H9 (cell line): ENCODE measurements at regions not wholly inside any gene's neighbourhood (a gene's known extent, or its start where the extent isn't known, plus 50 kb on each side); places are given as distances from the start of the nearest gene placed in this dataset.

Experiments used
- DNase-seq: peaks from one replicate; pipeline ENCODE4 v3.0.0-alpha.2; 2017
- H2AFZ ChIP-seq: one replicate; pipeline ENCODE4 v1.6.1; 2013; ENCODE audit warnings: mild to moderate bottlenecking, low read length, control low read depth, moderate library complexity
- H2AK5ac ChIP-seq: 2 replicates; pipeline ENCODE4 v1.6.1; 2013; ENCODE audit warnings: low read length, control low read depth, mixed read lengths; ENCODE audit not compliant: insufficient read length
- H2BK120ac ChIP-seq: one replicate; pipeline ENCODE4 v1.6.1; 2013; ENCODE audit warnings: low read depth, mild to moderate bottlenecking, low read length, control low read depth, inconsistent platforms; ENCODE audit not compliant: poor library complexity, severe bottlenecking
- H2BK12ac ChIP-seq: 2 replicates; pipeline ENCODE4 v1.6.1; 2013; ENCODE audit warnings: low read length, control low read depth, mixed read lengths, low read depth; ENCODE audit not compliant: insufficient read length
- H2BK15ac ChIP-seq: 2 replicates; pipeline ENCODE4 v1.6.1; 2013; ENCODE audit warnings: low read depth, low read length, control low read depth
- H2BK20ac ChIP-seq: one replicate; pipeline ENCODE4 v1.6.1; 2013; ENCODE audit warnings: low read depth, mild to moderate bottlenecking, low read length, control low read depth, inconsistent platforms; ENCODE audit not compliant: poor library complexity, severe bottlenecking
- H2BK5ac ChIP-seq: 2 replicates; pipeline ENCODE4 v1.6.1; 2013; ENCODE audit warnings: low read length, control low read depth, mixed read lengths; ENCODE audit not compliant: insufficient read length
- H3K14ac ChIP-seq: 2 replicates; pipeline ENCODE4 v1.6.1; 2013; ENCODE audit warnings: low read length, control low read depth; ENCODE audit not compliant: insufficient read depth
- H3K18ac ChIP-seq: 2 replicates; pipeline ENCODE4 v1.6.1; 2013; ENCODE audit warnings: low read depth, mild to moderate bottlenecking, mixed read lengths, low read length, control low read depth; ENCODE audit not compliant: insufficient read length
- H3K23ac ChIP-seq: 2 replicates; pipeline ENCODE4 v1.6.1; 2013; ENCODE audit warnings: low read length, control low read depth, mixed read lengths, low read depth; ENCODE audit not compliant: insufficient read length
- H3K23me2 ChIP-seq: 2 replicates; pipeline ENCODE4 v1.6.1; 2013; ENCODE audit warnings: low read depth, mild to moderate bottlenecking, mixed read lengths, low read length, control low read depth; ENCODE audit not compliant: insufficient read length, poor library complexity, severe bottlenecking
- H3K27ac ChIP-seq: 2 replicates; pipeline ENCODE4 v1.5.1; 2013; ENCODE audit warnings: low read length, control low read depth, mixed read lengths, low read depth; ENCODE audit not compliant: insufficient read length
- H3K27me3 ChIP-seq: 2 replicates; pipeline ENCODE4 v1.6.1; 2013; ENCODE audit warnings: low read length, control low read depth, inconsistent platforms; ENCODE audit not compliant: insufficient read depth
- H3K4ac ChIP-seq: 2 replicates; pipeline ENCODE4 v1.6.1; 2013; ENCODE audit warnings: low read depth, mild to moderate bottlenecking, control low read depth, inconsistent platforms, low read length, moderate library complexity
- H3K4me1 ChIP-seq: 2 replicates; pipeline ENCODE4 v1.6.1; 2013; ENCODE audit warnings: low read length, control low read depth, inconsistent platforms; ENCODE audit not compliant: insufficient read depth
- H3K4me2 ChIP-seq: 2 replicates; pipeline ENCODE4 v1.6.1; 2013; ENCODE audit warnings: low read length, control low read depth, mixed read lengths; ENCODE audit not compliant: insufficient read length, insufficient read depth
- H3K56ac ChIP-seq: 2 replicates; pipeline ENCODE4 v1.6.1; 2013; ENCODE audit warnings: low read depth, mild to moderate bottlenecking, mixed read lengths, low read length, control low read depth; ENCODE audit not compliant: insufficient read length
- H3K79me1 ChIP-seq: 2 replicates; pipeline ENCODE4 v1.6.1; 2013; ENCODE audit warnings: low read depth, mild to moderate bottlenecking, moderate library complexity, low read length, control low read depth, inconsistent platforms; ENCODE audit not compliant: insufficient read depth, poor library complexity, severe bottlenecking
- H3K79me2 ChIP-seq: 2 replicates; pipeline ENCODE4 v1.6.1; 2013; ENCODE audit warnings: low read length, control low read depth, inconsistent platforms; ENCODE audit not compliant: insufficient read depth
- H3K9ac ChIP-seq: 2 replicates; pipeline ENCODE4 v1.6.1; 2013; ENCODE audit warnings: low read length, control low read depth, mixed read lengths; ENCODE audit not compliant: insufficient read length; ENCODE audit errors: extremely low read depth
- H3K9me3 ChIP-seq: one replicate; pipeline ENCODE4 v1.6.1; 2013; ENCODE audit warnings: low read depth, low read length, inconsistent platforms; ENCODE audit not compliant: control insufficient read depth
- H3T11ph ChIP-seq: one replicate; pipeline ENCODE4 v1.6.1; 2013; ENCODE audit warnings: mild to moderate bottlenecking, low read length, control low read depth, inconsistent platforms
- H4K20me1 ChIP-seq: one replicate; pipeline ENCODE4 v1.6.1; 2013; ENCODE audit not compliant: control insufficient read depth, insufficient read length, insufficient read depth
- H4K5ac ChIP-seq: 2 replicates; pipeline ENCODE4 v1.6.1; 2013; ENCODE audit warnings: low read depth, mild to moderate bottlenecking, mixed read lengths, low read length, control low read depth; ENCODE audit not compliant: insufficient read length
- H4K8ac ChIP-seq: replicated peaks from 2 replicates; pipeline ENCODE4 v1.6.1; 2013; ENCODE audit warnings: low read length, control low read depth, mixed read lengths, low read depth; ENCODE audit not compliant: insufficient read length
- H4K91ac ChIP-seq: 2 replicates; pipeline ENCODE4 v1.6.1; 2013; ENCODE audit warnings: low read depth, mild to moderate bottlenecking, moderate library complexity, mixed read lengths, low read length, control low read depth; ENCODE audit not compliant: insufficient read length
- H3K27ac Mint-ChIP-seq, 3 experiments: 2 replicates in 2 of 3; 3 replicates in 1 of 3; pipeline ENCODE4 v1.8.0; 2020 to 2021; ENCODE audit warnings: mixed read lengths in 3 of 3, mild to moderate bottlenecking in 1 of 3, moderate library complexity in 1 of 3
- H3K27me3 Mint-ChIP-seq: 2 replicates; pipeline ENCODE4 v1.8.0; 2021; ENCODE audit warnings: low read depth, mild to moderate bottlenecking, moderate library complexity, mixed read lengths
- H3K36me3 Mint-ChIP-seq, 3 experiments: 2 replicates in 2 of 3; 3 replicates in 1 of 3; pipeline ENCODE4 v1.8.0; 2020 to 2021; ENCODE audit warnings: low read depth in 3 of 3, mixed read lengths in 3 of 3; ENCODE audit not compliant: insufficient read depth in 1 of 3
- H3K4me1 Mint-ChIP-seq, 2 experiments: 2 replicates each; pipeline ENCODE4 v1.8.0; 2020; ENCODE audit warnings: mixed read lengths in 2 of 2
- H3K4me3 Mint-ChIP-seq, 2 experiments: 2 replicates in 1 of 2; 3 replicates in 1 of 2; pipeline ENCODE4 v1.8.0; 2020 to 2021; ENCODE audit warnings: mild to moderate bottlenecking in 2 of 2, mixed read lengths in 2 of 2, moderate library complexity in 1 of 2
- H3K9me3 Mint-ChIP-seq, 2 experiments: 2 replicates in 1 of 2; 3 replicates in 1 of 2; pipeline ENCODE4 v1.8.0; 2020; ENCODE audit warnings: mild to moderate bottlenecking in 2 of 2, mixed read lengths in 2 of 2, moderate library complexity in 1 of 2
- WGBS: extraction: QIAGEN DNeasy Blood & Tissue Kit; methylation state at CpG from one replicate; pipeline ENCODE4 v1.1.7; 2013; ENCODE audit warnings: missing lambda C conversion rate, low lambda C conversion rate, mixed read lengths; ENCODE audit not compliant: insufficient read length; ENCODE audit errors: extremely low coverage; 5-methylcytosine and 5-hydroxymethylcytosine counted together
- TF ChIP-seq, protein P1 (sequence below): fragments of 200-600 bp; sonication (generic); conservative IDR thresholded peaks from 3 replicates; pipeline ENCODE4 v1.8.0; 2021; ENCODE audit warnings: antibody characterized with exemption, mild to moderate bottlenecking

DNA sequence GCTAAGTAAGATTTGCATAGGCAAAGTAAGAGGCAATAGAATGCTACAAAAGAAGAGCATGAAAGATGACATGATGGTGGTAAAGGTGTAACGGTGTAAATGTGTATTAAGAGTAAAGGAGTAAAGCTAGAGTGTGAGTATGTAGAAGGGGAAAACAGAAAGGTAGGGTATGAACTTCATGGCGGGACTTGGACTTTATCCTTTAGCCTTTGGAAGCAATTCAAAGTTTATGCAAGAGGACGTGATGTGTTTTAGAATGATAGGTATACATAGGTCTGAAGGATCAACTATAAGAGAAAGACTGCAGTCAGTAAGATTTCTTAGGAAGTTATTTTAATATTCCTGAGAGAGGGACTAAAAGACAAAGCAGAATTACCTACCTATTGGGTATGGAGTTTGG, 358.0 kb upstream of the FAT3 start:
- Histone ChIP-seq H3K4me2 (no peak overlapping the region), H2BK5ac (no peak overlapping the region), H2BK120ac (no peak overlapping the region), H2AFZ (no peak overlapping the region), H3T11ph (no peak overlapping the region), H3K27ac (no peak overlapping the region), H4K8ac (no peak overlapping the region), H3K23me2 (no peaks in the 10 kb centered on the region), H4K20me1 (no peaks in the 10 kb centered on the region), H2AK5ac (no peak overlapping the region), H3K14ac (no peak overlapping the region), H3K18ac (no peak overlapping the region), H3K27me3 (no peaks in the 10 kb centered on the region), H4K5ac (no peak overlapping the region), H3K4ac (no peak overlapping the region), H4K91ac (no peak overlapping the region), H3K79me2 (no peaks in the 10 kb centered on the region), H3K23ac (no peak overlapping the region), H3K56ac (no peak overlapping the region), H2BK15ac (no peak overlapping the region), H3K79me1 (no peaks in the 10 kb centered on the region), H3K9me3 (no peaks in the 10 kb centered on the region), H2BK20ac (no peak overlapping the region), H3K9ac (no peak overlapping the region), H3K4me1 (peaks cover 4% of the 10 kb centered on the region), H2BK12ac (no peak overlapping the region)
- WGBS = 67% methylated on average over 1 of the region's 3 CpGs
- no peak overlapping the region for H3K27ac Mint-ChIP-seq
- H3K4me1 Mint-ChIP-seq = peaks cover 4 to 9% of the 10 kb centered on the region in 2 experiments
- no peak for DNase-seq
- no peaks in the 10 kb centered on the region for H3K27me3 Mint-ChIP-seq
- no peaks in the 10 kb centered on the region for H3K36me3 Mint-ChIP-seq
- no peaks in the 10 kb centered on the region for H3K9me3 Mint-ChIP-seq
- no peak overlapping the region for H3K4me3 Mint-ChIP-seq
- TF ChIP-seq, protein P1, sequence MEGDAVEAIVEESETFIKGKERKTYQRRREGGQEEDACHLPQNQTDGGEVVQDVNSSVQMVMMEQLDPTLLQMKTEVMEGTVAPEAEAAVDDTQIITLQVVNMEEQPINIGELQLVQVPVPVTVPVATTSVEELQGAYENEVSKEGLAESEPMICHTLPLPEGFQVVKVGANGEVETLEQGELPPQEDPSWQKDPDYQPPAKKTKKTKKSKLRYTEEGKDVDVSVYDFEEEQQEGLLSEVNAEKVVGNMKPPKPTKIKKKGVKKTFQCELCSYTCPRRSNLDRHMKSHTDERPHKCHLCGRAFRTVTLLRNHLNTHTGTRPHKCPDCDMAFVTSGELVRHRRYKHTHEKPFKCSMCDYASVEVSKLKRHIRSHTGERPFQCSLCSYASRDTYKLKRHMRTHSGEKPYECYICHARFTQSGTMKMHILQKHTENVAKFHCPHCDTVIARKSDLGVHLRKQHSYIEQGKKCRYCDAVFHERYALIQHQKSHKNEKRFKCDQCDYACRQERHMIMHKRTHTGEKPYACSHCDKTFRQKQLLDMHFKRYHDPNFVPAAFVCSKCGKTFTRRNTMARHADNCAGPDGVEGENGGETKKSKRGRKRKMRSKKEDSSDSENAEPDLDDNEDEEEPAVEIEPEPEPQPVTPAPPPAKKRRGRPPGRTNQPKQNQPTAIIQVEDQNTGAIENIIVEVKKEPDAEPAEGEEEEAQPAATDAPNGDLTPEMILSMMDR = no peak
